LHCN-M2 (cell line): ENCODE measurements at regions not wholly inside any gene's neighbourhood (a gene's known extent, or its start where the extent isn't known, plus 50 kb on each side); places are given as distances from the start of the nearest gene placed in this dataset.
A peak's percentile ranks its signal among the peaks of the same experiment; 100 is the strongest.

Experiments
- DNase-seq: peaks from one replicate; pipeline ENCODE4 v3.0.0-alpha.2; 2012; ENCODE audit warnings: low read depth

- peak; percentile 52 for DNase-seq
Observed at GRCh38 chr20:11852811-11853210, 64.9 kb upstream of the BTBD3 start.

GRCh38 chr20:11853359-11853758, 64.3 kb upstream of the BTBD3 start:
- DNase-seq = no peak

GRCh38 chr20:11861479-11861878, 56.2 kb upstream of the BTBD3 start:
- DNase-seq = no peak

DNA sequence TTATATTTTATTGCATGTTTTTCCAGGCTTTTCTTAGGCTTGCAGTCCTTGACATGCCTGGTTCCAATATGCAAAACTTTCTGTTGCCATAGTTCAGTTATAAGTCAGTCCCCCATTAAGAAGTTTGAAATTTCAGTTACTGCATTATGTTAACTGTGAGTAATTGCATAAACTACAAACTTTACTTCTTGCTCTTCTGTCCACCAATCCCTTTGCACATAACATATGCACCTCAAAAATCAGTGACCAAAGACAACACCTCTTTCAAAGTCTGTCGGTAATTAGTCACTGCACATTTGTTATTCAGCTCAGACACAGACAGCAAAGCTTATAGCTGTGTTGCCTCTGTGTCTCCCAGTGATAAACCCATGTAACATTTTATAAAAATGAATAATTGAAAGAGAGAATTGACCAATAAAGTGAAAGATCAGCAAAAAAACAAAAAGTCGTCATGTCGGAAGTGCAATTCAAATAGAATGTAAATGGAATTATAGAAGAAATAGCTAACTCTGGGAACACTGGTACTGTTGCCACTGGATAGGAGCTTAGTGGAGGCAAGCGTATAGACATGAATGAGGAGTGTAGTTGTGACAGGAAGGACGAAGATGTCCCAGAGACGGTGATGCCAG, 50.3 kb upstream of the BTBD3 start:
- DNase-seq = peak; percentile 44
